Neural cell (in vitro differentiated cells): ENCODE measurements at regions not wholly inside any gene's neighbourhood (a gene's known extent, or its start where the extent isn't known, plus 50 kb on each side); places are given as distances from the start of the nearest gene placed in this dataset.

Source experiments
- H2AFZ ChIP-seq: fragments of 200-600, 300-800 bp; sonication (generic), shearing (Covaris generic); 2 replicates; pipeline ENCODE4 v1.6.0; 2014; ENCODE audit warnings: low read depth, mild to moderate bottlenecking, antibody characterized with exemption, low read length, moderate library complexity
- H3F3A ChIP-seq: fragments of 200-600 bp; shearing (Covaris generic); 2 replicates; pipeline ENCODE4 v1.6.1; 2016; ENCODE audit warnings: mild to moderate bottlenecking, moderate library complexity, mixed read lengths, antibody characterized with exemption, low read length; ENCODE audit not compliant: insufficient read depth, poor library complexity, severe bottlenecking
- H3K27ac ChIP-seq: fragments of 200-600, 300-800 bp; sonication (generic), shearing (Covaris generic); 2 replicates; pipeline ENCODE4 v1.5.1; 2014; ENCODE audit warnings: mild to moderate bottlenecking, low read length, moderate library complexity
- H3K27me3 ChIP-seq: fragments of 300-800, 200-600 bp; sonication (generic), shearing (Covaris generic); 2 replicates; pipeline ENCODE4 v1.6.0; 2014; ENCODE audit warnings: mild to moderate bottlenecking, low read depth, low read length, moderate library complexity; ENCODE audit not compliant: insufficient read depth
- H3K36me3 ChIP-seq: fragments of 300-800, 200-600 bp; sonication (generic), shearing (Covaris generic); 2 replicates; pipeline ENCODE4 v1.5.1; 2014; ENCODE audit warnings: mild to moderate bottlenecking, antibody characterized with exemption, low read length, moderate library complexity; ENCODE audit not compliant: insufficient read depth
- H3K4me2 ChIP-seq: fragments of 300-800, 200-600 bp; sonication (generic), shearing (Covaris generic); 2 replicates; pipeline ENCODE4 v1.6.0; 2014; ENCODE audit warnings: mild to moderate bottlenecking, low read length
- H3K4me3 ChIP-seq: fragments of 300-800, 200-600 bp; sonication (generic), shearing (Covaris generic); 2 replicates; pipeline ENCODE4 v1.5.1; 2014; ENCODE audit warnings: mild to moderate bottlenecking, low read length, moderate library complexity
- H3K79me2 ChIP-seq: fragments of 200-600 bp; shearing (Covaris generic); replicated peaks from 2 replicates; pipeline ENCODE4 v1.6.0; 2014; ENCODE audit warnings: mild to moderate bottlenecking, low read length, moderate library complexity; ENCODE audit not compliant: insufficient read depth
- H3K9ac ChIP-seq: fragments of 300-800, 200-600 bp; sonication (generic), shearing (Covaris generic); 2 replicates; pipeline ENCODE4 v1.6.1; 2016; ENCODE audit warnings: mild to moderate bottlenecking, low read length, mixed read lengths
- H3K9me2 ChIP-seq: fragments of 200-600 bp; shearing (Covaris generic); 2 replicates; pipeline ENCODE4 v1.6.1; 2016; ENCODE audit warnings: mild to moderate bottlenecking, low read length, mixed read lengths; ENCODE audit not compliant: insufficient read depth
- H3K9me3 ChIP-seq: fragments of 200-600, 300-800 bp; sonication (generic), shearing (Covaris generic); 2 replicates; pipeline ENCODE4 v1.6.1; 2016; ENCODE audit warnings: mild to moderate bottlenecking, mixed run types, low read length, moderate library complexity, mixed read lengths
- H4K20me1 ChIP-seq: fragments of 200-600 bp; shearing (Covaris generic); 2 replicates; pipeline ENCODE4 v1.6.1; 2016; ENCODE audit warnings: mild to moderate bottlenecking, mixed run types; ENCODE audit not compliant: insufficient read depth
- EP300 ChIP-seq: fragments of 450-650 bp; conservative IDR thresholded peaks from 2 replicates; pipeline ENCODE4 v1.6.1; 2014; ENCODE audit warnings: antibody characterized with exemption, mild to moderate bottlenecking, moderate library complexity; ENCODE audit not compliant: poor library complexity, severe bottlenecking
- EZH2 ChIP-seq: fragments of 200-600, 300-800 bp; shearing (Covaris generic), sonication (generic); IDR thresholded peaks from 2 replicates; pipeline ENCODE4 v1.6.1; 2014; ENCODE audit warnings: antibody characterized with exemption, low read length, borderline replicate concordance, mild to moderate bottlenecking; ENCODE audit not compliant: insufficient read depth, poor library complexity, severe bottlenecking
- MXI1 ChIP-seq: fragments of 450-650 bp; conservative IDR thresholded peaks from 2 replicates; pipeline ENCODE4 v1.6.1; 2014; ENCODE audit warnings: antibody characterized with exemption, mild to moderate bottlenecking; ENCODE audit not compliant: poor library complexity, severe bottlenecking
- POLR2AphosphoS5 ChIP-seq: IDR thresholded peaks from 2 replicates; pipeline ENCODE4 v1.6.1; 2012
- RAD21 ChIP-seq: fragments of 450-650 bp; conservative IDR thresholded peaks from 2 replicates; pipeline ENCODE4 v1.6.1; 2014; ENCODE audit warnings: antibody characterized with exemption, mild to moderate bottlenecking, moderate library complexity
- REST ChIP-seq: IDR thresholded peaks from 2 replicates; pipeline ENCODE4 v1.6.1; 2012; ENCODE audit warnings: borderline replicate concordance
- SMC3 ChIP-seq: fragments of 450-650 bp; conservative IDR thresholded peaks from 2 replicates; pipeline ENCODE4 v1.6.1; 2014; ENCODE audit warnings: antibody characterized with exemption, mild to moderate bottlenecking, moderate library complexity; ENCODE audit not compliant: poor library complexity
- TAF1 ChIP-seq: IDR thresholded peaks from 2 replicates; pipeline ENCODE4 v1.6.1; 2012; ENCODE audit warnings: low read depth
- TF ChIP-seq, protein P1 (sequence below): fragments of 450-650 bp; IDR thresholded peaks from 2 replicates; pipeline ENCODE4 v1.5.1; 2014; ENCODE audit warnings: antibody characterized with exemption, mild to moderate bottlenecking, moderate library complexity; ENCODE audit not compliant: poor library complexity, severe bottlenecking

GRCh38 chr4:149116806-149117205 is 674.6 kb upstream of the NR3C2 start:
- Histone ChIP-seq H4K20me1 (no peaks in the 10 kb centered on the region), H3K27me3 (no peaks in the 10 kb centered on the region), H2AFZ (no peak overlapping the region), H3K9ac (no peak overlapping the region), H3K36me3 (no peaks in the 10 kb centered on the region), H3K27ac (no peak overlapping the region), H3K79me2 (no peaks in the 10 kb centered on the region), H3F3A (no peaks in the 10 kb centered on the region), H3K9me3 (no peaks in the 10 kb centered on the region), H3K4me2 (no peak overlapping the region), H3K9me2 (no peaks in the 10 kb centered on the region), H3K4me3 (no peak overlapping the region)
- TF ChIP-seq REST (no peak), POLR2AphosphoS5 (no peak)

DNA sequence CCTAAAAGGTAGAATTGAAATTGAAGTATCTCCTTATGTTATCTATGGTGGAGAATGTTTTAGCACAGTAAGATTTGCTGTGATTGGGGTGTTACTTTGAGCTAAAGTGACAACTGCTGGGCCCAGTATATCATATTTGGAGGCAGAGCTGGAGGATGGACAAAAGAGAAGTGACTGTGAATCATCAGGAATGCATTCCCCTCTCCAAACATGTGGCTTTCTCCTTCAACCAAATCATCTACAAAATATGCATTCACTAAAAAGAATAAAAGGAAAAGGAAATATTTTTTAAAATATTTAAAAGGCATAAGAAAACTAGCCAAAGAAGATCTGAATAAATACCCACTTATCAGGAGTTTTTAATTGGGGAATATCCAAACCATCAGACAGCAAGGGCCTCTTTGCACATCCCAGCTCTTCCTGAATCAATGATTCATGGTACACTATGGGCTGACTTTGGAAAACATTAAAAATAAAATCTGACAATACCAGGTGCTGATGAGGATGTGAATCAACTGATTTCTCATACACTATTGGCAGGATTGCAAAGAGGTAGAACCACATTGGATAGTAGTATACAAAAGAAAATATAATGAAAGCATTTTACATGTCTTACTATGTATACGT is 671.7 kb upstream of the NR3C2 start:
- Histone ChIP-seq H3K27me3 (no peaks in the 10 kb centered on the region), H3K4me3 (no peak overlapping the region), H3K79me2 (no peaks in the 10 kb centered on the region), H2AFZ (no peak overlapping the region), H3K27ac (no peak overlapping the region), H3K9ac (no peak overlapping the region), H3K4me2 (no peak overlapping the region), H3F3A (no peaks in the 10 kb centered on the region), H4K20me1 (no peaks in the 10 kb centered on the region), H3K36me3 (no peaks in the 10 kb centered on the region), H3K9me3 (no peaks in the 10 kb centered on the region), H3K9me2 (no peaks in the 10 kb centered on the region)
- TF ChIP-seq EZH2 (no peak), RAD21 (no peak), EP300 (no peak), TAF1 (no peak), REST (no peak), POLR2AphosphoS5 (no peak), MXI1 (no peak), SMC3 (no peak)
- TF ChIP-seq, protein P1, sequence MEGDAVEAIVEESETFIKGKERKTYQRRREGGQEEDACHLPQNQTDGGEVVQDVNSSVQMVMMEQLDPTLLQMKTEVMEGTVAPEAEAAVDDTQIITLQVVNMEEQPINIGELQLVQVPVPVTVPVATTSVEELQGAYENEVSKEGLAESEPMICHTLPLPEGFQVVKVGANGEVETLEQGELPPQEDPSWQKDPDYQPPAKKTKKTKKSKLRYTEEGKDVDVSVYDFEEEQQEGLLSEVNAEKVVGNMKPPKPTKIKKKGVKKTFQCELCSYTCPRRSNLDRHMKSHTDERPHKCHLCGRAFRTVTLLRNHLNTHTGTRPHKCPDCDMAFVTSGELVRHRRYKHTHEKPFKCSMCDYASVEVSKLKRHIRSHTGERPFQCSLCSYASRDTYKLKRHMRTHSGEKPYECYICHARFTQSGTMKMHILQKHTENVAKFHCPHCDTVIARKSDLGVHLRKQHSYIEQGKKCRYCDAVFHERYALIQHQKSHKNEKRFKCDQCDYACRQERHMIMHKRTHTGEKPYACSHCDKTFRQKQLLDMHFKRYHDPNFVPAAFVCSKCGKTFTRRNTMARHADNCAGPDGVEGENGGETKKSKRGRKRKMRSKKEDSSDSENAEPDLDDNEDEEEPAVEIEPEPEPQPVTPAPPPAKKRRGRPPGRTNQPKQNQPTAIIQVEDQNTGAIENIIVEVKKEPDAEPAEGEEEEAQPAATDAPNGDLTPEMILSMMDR, result no peak
